Glomerular visceral epithelial cell (primary cell): ENCODE measurements at regions not wholly inside any gene's neighbourhood (a gene's known extent, or its start where the extent isn't known, plus 50 kb on each side); places are given as distances from the start of the nearest gene placed in this dataset.

Source experiments
- DNase-seq: peaks from one replicate; pipeline ENCODE4 v3.0.0-alpha.2; 2016; ENCODE audit errors: extremely low spot score

DNA sequence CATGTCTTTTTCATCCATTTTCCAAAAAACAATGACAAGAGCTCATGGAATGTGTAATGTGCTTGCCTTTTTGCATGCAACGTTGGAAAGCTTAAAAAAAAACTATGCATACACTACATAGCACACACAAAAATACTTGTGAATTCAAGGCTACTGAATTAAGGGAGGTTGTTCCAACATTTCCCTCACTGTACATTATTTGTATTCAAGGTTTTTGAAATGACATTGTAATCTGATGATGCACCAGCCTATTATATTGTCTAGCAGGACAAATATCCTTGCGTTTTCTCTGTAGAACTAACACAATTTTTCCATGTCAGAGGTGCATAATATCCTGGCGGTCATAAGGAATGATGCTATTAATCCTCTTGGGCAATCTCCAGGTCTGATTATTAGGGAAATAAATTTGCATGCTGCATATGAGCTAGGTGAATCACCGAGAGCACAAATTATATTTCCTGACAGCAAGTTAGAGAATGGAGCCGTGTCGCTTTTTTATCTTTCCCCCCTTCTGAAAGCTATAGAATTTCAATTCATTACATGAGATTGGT lies 836.9 kb upstream of the FANCL start:
- DNase-seq: no peak

DNA sequence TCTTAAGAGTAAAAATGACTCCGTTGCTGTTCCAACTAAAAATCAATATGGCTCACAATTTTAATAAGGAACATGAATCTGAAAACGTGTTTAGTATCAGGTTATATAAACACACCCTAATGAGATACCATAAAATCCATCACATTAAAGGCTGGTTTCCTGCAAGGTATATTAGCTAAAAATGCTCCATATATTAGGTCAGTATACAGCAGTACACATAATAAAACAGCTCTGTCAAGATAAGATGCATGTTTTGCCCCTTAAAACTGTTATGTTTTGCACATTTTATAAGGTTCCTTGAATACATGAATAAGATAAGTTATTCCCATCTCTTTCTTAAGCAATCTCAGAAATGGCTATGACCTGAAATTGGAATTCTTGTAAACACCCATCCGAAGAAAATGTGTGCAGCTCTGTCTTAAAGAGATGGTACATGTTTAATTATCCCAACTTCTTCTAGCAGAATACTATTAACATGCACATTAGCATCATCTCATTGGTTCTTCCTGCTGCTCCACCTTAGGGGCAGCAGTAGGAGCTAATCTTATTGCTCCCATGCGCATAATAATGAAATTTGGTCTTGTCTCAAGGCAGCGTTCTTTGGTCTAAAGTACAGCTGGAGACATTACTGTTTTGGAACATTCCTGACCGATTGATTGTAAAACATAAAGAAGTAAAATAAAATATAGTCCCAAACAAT lies 836.1 kb upstream of the FANCL start:
- DNase-seq: no peak

DNA sequence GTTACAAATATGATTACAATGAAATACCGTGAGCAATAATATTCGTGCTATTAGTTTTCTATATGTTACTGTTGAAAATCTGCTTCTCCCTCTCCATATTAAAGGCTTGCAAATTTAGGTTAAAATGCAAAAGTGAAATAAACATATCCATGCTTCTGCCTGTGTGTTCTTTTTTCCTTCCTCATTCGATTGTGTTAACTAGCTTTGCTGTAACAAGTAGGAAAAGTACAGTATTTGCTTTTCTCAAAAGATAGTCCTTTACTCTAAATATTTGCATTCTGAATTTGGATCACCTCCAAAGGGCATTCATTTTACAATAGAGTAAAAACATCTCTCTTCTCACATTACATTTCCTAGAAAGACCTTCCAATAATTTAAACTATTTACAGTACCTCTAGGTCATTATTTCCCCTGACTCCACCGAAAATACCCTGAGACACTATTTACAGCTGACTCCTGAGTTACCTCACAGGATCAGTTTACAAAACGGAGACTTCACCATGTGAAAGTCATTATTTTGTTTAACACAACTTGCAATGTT lies 835.0 kb upstream of the FANCL start:
- no peak for DNase-seq

DNA sequence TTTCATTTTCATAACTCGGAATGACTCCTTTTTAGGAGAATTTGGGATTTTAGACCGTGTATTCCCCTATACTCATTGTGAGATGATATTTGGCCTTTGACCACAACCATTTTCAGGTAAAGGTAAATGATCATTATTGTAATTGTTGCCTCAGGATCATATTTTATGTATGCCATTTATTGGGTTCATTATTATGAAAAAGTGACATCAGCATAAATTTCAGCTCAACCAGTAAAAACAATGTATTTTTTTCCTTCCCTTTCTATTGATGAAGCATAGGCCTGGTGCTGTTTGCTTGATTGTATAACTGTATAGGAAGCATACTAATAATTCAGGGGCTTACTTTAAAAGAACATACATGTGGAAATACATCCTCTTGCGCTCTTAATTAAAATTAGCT lies 832.9 kb upstream of the FANCL start:
- no peak for DNase-seq

DNA sequence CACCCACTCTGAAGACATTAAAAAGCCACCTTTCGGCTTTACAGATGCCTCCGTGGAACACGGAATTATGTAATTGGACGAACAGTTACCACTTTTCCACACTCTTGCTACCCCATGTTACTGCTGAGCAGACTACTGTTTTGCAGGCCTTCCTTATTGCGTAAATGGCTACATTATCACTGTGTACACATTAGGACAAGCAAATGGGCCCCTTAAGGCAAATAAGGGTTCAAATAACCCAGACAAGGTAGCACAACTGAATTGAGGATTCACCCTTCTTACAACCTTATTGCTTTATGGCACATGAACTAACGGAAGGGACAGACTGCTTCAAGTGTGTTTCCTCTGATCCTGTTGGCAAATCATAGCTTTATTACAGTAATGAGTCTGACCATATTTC lies 832.2 kb upstream of the FANCL start:
- no peak for DNase-seq

DNA sequence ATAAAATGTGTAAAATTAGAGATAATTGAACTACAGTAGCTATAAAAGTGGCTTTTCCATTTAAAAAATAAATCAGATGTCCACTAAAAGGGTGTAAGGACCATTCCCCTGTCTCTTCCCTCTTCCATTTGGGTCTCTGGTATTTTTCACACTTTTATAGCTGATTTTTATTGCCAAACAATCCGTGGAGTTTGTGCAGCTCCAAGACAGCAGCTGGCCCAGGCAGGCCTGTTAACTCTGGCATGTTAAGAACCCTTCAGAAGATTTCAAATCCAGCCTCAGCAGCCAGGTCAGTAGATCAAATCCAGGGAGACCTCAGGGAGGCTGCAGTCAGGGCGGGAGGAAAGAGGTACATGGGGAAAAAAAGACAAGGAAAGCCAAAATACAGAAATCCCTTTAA lies 827.1 kb upstream of the FANCL start:
- no peak for DNase-seq

DNA sequence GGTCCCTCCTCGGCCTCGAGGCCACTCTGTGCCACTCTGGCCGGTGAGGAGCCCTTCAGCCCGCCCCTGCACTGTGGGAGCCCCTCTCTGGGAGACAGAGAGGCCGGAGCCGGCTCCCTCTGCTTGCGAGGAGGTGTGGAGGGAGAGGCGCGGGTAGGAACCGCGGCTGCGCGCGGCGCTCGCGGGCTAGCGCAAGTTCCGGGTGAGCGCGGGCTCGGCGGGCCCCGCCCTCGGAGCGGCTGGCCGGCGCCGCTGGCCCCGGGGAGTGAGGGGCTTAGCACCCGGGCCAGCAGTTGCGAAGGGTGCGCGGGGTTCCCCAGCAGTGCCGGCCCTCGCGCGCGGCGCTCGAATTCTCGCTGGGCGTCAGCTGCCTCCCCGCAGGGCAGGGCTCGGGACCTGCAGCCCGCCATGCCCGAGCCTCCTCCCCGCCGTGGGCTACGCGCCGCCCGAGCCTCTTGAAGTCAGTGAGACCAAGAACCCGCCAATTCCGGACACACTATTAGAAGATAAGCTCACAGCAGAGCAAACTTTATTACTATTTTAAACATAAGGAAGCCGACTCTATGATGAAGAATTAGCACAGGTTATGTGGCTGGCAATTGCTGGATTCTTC lies 825.8 kb upstream of the FANCL start:
- DNase-seq: no peak

DNA sequence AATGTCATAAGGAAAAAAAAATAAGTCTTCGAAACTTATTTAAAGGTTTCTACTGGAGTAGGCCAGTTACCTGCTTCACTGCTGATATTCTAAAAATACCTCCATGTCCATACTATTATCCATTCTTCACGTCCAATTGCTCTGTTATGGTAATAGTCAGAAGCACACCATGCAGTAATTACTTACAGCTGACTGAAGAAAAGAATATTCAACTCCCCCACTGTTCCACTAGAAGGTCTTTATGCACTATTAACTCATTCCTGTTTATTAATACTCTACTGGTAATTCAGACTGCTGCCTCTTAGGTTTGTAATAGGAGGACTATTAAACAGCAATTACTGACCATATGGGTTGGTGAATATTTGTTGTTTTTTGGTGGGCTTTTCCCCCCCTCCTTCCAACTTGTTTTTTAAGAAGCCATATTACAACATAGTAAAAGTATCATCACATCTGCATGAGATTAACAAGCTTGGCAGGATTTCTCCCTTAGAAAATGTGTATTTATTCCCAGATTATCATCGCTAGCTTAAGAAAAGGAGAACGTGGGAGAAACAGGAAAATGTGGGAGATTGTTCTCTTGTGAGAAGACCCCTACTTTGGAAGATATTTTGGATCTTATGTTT lies 806.4 kb upstream of the FANCL start:
- no peak for DNase-seq

DNA sequence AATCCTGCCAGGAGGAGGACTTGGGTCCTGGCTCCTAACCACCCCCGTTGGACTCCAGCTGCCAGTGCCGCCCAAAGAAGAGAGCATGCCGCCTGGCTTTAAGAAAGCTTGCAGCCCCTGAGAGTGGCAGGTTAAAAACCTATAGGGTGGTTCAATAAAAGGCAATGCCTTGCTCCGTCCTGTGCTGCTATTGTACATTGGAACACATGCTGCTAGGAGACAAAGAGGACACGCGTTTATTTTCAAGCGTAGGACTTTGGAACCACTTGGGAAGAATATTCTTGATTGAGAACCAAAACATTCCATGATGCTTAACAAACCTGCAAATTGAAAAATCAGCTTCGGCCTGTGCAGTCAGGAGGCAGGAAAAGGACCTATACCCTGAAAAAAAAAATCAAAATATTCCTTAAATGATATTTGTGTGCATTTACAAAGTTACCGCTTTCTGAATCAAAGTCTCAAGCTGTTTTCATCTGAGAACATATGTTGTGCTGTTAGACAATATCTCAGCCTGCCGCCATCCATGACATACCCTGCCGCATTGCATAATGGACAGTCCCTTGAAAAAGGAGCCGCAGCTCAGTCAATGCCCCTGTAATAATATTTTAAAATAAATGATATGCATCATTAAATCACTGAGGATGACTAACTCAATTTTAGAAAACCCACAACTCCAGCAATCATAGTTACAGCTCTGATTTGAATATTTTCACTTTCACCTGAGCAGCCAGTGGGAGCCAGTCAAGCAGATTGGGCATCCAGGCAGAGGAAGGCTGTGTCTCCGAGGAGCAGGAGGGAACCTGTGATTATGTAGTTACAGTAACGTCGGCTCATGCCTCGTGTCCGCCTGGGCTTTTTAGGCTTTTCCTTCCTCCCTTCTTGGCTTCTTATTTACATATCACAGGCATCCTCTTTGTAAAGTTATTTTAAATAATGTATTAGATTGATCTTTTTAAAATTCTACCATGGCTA lies 805.6 kb upstream of the FANCL start:
- DNase-seq: no peak

DNA sequence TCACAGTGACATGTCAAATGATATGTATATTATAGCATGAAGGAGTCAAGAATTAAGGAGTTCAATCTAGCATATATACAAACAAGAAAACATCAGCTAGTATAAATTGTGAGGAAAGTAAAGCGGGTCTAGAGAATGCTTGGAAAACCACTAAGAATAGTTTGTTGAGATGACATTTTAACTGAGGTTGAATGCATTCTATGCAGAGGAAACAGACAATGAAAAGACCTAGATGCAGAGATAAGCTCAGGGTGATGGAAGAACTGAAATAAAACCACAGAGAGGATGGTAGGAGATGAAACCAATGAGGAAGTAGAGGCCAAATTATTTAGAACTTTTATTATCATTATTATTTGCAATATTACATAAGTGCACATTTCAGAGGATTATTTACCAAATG lies 803.6 kb upstream of the FANCL start:
- DNase-seq: no peak

DNA sequence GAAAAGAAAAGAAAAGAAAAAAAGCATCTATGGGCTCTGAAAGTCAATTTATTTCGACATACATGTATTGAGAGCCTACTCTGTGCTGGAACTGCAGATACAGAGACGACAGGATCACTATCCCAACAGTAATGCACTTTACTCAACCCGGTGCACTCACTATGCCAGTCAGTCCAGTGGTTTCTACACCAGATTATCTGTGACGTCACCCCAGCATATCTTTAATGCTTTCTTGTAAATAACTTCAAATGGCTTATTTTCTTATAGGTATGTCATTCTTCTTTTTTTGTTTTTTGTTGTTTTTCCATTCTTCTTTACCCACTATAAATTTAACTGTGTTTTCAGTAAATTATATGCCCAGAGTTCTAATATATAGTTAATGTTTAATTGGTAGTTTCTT lies 800.0 kb upstream of the FANCL start:
- DNase-seq: no peak

DNA sequence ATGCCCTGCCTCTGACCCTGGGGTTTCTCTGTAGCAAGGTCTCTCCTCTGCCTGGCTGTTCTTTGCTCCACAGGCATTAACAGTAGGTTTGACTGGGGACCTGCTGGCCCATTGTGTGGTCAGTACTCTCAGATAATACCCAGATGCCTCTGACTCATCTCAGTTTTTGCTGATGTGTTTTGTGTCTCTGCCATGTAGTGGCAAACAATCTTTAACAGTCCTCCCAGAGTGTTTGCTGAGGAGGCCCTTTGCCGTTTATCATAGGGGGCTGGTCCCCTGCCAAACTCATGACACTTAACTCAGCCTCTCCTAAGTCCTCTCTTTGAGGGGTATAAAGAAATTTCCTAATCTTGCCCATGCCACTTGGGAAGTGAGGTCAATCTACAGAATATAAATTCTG lies 793.7 kb upstream of the FANCL start:
- DNase-seq: no peak

DNA sequence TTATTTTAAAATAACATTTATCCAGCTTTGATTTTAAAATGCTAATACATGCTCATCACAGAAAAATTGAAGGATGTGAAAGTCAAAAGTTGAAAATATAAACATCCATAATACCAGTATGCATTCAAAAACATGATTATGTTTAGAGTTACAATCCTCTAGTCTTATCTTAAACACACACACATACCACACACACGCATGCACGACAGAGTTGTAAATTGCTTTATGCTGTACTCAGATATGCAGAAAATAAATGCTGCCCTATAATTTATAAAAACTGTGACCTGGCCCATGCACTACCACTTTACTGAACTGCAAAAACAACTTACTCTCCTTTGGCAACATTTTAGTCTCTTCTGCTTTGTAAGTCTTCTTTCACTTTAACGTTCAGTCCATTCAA lies 793.0 kb upstream of the FANCL start:
- no peak for DNase-seq

DNA sequence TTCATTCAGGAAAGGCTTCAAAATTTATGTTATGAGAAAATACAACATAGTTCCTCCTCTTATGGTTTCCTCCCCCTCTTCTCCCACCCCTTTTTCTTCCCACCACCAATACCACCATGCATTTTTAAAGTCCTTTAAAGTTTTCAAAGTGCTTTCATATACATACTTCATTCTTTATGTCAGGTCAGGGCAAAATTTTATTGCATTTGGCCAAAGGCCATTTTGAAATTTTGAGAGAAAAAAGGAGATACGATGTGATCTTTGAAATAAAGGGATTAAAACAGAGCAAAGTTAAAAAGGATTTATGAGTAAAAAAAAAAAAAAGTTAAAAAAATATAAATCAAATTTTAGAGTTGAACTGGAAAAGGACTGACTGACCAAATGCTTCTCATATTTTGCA lies 792.5 kb upstream of the FANCL start:
- no peak for DNase-seq

DNA sequence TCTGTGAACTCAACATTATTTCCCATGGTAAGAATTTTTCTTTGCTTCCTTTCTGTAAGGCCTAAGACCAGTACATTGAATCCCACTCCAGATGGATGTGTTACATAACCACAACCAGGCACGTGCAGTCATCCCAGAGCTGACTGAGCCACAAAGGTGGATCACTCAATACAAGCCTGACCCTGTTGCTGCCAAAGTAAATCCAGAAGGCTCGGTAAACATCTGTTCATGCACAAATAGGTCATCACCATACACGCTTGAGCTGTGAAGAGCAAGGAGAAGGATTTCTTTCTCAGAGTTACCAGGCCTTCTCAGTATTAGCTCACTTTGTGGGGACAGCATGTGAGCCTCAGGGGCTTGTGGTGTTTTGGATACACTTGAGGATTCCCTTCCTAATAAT lies 791.4 kb upstream of the FANCL start:
- no peak for DNase-seq

DNA sequence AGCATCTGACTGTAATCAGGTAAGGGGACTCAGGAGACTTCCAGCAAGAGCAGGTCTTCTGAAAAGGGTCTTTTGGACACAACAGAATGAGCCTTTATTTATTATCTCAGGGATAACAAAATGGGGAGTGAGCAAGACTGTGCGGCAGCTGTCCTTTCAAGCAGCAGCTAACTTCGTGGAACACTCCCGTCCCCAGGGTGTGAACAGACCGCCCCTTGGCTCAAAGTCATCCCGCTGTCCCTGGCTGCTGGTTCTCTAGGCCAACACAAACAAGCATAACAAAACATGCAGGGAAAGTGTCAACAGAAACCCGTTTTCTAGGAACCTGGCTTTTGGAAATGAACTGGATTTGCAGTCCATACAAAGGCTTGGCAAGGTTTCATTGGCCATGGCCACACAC lies 787.9 kb upstream of the FANCL start:
- DNase-seq: no peak

DNA sequence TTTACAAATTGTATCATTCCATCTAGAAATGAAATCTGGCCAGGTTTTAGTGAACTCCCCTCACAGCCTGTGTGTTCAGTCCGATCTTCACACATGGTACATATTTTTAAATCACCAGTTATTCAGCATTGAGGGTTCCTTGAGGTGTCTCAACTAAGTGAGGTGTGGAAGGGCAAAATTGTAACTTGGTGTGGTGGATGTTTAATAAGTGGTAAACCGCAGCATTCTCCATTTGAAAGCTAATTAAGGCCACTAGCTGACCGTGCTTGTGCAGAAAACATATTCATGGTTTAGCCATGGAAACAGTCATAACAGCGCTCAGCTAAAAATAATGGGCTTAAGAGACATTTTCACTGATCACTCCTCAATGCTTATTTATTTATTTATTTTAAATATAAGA lies 786.2 kb upstream of the FANCL start:
- no peak for DNase-seq

DNA sequence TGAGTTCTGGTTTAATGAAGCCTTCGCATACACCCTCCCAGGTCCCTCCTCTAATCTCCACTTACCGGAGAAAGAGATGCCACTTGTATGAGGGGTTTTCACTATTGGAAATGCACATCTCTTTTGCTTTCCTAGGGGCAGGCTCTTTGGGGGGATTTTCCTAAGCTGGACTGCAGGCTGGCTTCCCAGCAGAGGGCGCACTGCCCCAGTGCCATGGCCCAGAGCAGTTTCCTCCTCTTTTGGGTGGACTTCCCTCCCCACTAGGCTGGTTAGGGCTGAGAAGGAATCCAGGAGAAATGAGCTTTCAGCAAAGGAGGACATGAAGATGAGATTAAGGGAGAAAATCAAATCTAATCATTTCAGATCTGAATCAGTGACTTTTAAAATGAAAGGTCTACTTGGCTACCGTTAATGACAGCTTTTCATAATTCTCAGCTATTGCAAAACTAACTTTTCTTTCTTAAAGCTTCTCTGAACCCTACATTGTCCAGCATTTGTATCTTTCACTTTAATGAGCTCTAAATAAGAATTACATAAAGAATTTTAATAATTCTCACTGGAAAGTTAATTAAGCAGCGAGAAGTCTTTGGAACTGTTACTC lies 784.1 kb upstream of the FANCL start:
- no peak for DNase-seq

DNA sequence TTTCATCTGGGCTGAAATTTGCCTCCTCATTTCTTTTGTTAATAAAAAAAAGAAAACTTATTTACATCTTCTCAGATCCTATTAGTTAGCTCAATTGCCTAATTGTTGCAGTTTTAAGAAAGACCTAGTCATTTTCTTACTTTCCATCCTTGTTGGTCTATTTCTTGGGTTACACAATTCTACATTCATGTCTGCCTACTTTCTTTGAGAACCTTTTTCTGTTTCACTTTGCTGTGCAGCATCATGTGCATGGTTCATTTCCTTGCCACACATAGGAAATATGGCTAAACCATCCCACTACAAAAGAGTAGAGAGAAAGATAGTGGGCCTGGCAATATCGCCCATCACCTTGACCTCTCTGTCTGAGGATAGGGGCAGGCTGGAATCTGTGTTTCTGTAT lies 780.7 kb upstream of the FANCL start:
- DNase-seq: no peak

DNA sequence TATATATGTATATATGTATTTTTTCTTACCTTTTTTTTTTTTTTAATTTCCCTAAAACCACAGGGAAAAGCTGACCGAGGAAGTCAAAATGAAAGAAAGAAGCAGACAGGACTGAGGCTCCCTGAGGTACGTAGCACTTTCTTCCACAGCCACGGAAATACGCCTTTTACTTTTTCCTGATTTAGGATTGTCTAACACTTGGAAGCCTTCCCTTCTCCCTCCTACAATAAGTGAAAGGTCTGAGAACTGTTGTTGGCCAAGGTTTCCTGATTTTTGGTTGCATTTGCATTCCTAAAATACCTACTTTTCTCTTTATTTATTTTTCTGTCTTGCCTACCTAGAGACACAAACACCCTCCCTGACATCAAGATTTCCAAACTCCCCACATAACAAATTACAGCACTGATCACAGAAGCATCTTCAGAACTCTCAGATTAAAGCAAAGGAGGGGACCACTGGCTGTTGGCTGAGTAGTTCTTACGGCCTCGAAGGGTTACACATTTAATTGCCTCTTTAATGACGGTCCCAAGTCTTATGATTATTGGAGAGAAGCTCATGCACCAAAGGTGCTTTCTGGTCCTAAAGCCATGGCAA lies 778.5 kb upstream of the FANCL start:
- no peak for DNase-seq

DNA sequence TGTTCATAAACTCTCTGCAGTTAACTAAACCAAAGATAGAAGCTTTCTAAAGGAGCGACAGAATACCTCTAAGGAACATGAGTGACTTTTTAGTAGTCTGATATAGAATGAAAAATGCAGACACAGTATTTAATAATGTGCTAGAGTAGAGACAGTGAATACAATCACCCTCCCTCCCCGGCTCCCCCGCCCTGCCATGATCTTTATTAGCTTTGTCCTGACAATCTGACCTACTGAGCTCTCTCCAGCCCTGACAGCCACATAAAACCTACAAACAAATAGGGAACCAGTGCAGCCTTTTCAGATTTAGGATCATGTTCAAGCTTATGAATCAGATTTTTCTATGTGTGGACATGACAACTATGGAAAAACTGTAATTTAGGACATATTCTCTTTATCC lies 777.6 kb upstream of the FANCL start:
- DNase-seq: no peak
